Hepatocyte (in vitro differentiated cells): ENCODE measurements at regions not wholly inside any gene's neighbourhood (a gene's known extent, or its start where the extent isn't known, plus 50 kb on each side); places are given as distances from the start of the nearest gene placed in this dataset.

Experiments
- DNase-seq: peaks from one replicate; pipeline ENCODE4 v3.0.0-alpha.2; 2016; ENCODE audit warnings: low spot score
- H2AFZ ChIP-seq: fragments of 200-600 bp; sonication (generic); 2 replicates; pipeline ENCODE4 v1.6.0; 2016; ENCODE audit warnings: antibody characterized with exemption, mild to moderate bottlenecking
- H3K27ac ChIP-seq: fragments of 200-600 bp; sonication (generic); 2 replicates; pipeline ENCODE4 v1.5.1; 2016; ENCODE audit warnings: mild to moderate bottlenecking
- H3K27me3 ChIP-seq: fragments of 200-600 bp; sonication (generic); 2 replicates; pipeline ENCODE4 v1.6.1; 2016
- H3K36me3 ChIP-seq: fragments of 200-600 bp; sonication (generic); replicated peaks from 2 replicates; pipeline ENCODE4 v1.5.1; 2016; ENCODE audit warnings: low read depth; ENCODE audit not compliant: insufficient read depth
- H3K4me1 ChIP-seq: fragments of 200-600 bp; sonication (generic); 2 replicates; pipeline ENCODE4 v1.5.1; 2016; ENCODE audit warnings: mild to moderate bottlenecking, moderate library complexity; ENCODE audit not compliant: insufficient read depth
- H3K4me2 ChIP-seq: fragments of 200-600 bp; sonication (generic); 2 replicates; pipeline ENCODE4 v1.6.0; 2016
- H3K4me3 ChIP-seq: fragments of 200-600 bp; sonication (generic); 2 replicates; pipeline ENCODE4 v1.5.1; 2016; ENCODE audit warnings: mild to moderate bottlenecking
- H3K79me2 ChIP-seq: fragments of 200-600 bp; sonication (generic); 2 replicates; pipeline ENCODE4 v1.6.0; 2017; ENCODE audit warnings: mild to moderate bottlenecking
- H3K9me2 ChIP-seq: fragments of 200-600 bp; sonication (generic); replicated peaks from 2 replicates; pipeline ENCODE4 v1.6.0; 2017; ENCODE audit warnings: mild to moderate bottlenecking; ENCODE audit not compliant: insufficient read depth
- H3K9me3 ChIP-seq: fragments of 200-600 bp; sonication (generic); 2 replicates; pipeline ENCODE4 v1.5.1; 2016; ENCODE audit warnings: low read depth, mild to moderate bottlenecking
- H4K20me1 ChIP-seq: fragments of 200-600 bp; sonication (generic); 2 replicates; pipeline ENCODE4 v1.6.0; 2016; ENCODE audit warnings: mild to moderate bottlenecking; ENCODE audit not compliant: insufficient read depth, poor library complexity, severe bottlenecking
- CTCF ChIP-seq: fragments of 200-600 bp; sonication (generic); IDR thresholded peaks from 2 replicates; pipeline ENCODE4 v1.5.1; 2016; ENCODE audit warnings: antibody characterized with exemption, mild to moderate bottlenecking; ENCODE audit not compliant: poor library complexity
- EZH2 ChIP-seq: fragments of 200-600 bp; sonication (generic); IDR thresholded peaks from 2 replicates; pipeline ENCODE4 v1.6.1; 2016; ENCODE audit warnings: antibody characterized with exemption, mild to moderate bottlenecking, borderline replicate concordance
- EZH2phosphoT487 ChIP-seq: fragments of 200-600 bp; sonication (generic); IDR thresholded peaks from one replicate; pipeline ENCODE4 v1.6.1; 2018; ENCODE audit warnings: antibody characterized with exemption, mild to moderate bottlenecking, low read depth, moderate library complexity; ENCODE audit not compliant: unreplicated experiment, severe bottlenecking
- WGBS: methylation state at CpG from one replicate; pipeline ENCODE4 v1.1.6; 2016; ENCODE audit warnings: low lambda C conversion rate; ENCODE audit errors: missing lambda C conversion rate; 5-methylcytosine and 5-hydroxymethylcytosine counted together

- Histone ChIP-seq H3K4me2 (no peak overlapping the region), H2AFZ (no peak overlapping the region), H3K9me2 (no peaks in the 10 kb centered on the region), H3K27me3 (no peaks in the 10 kb centered on the region), H4K20me1 (no peaks in the 10 kb centered on the region), H3K27ac (peak overlapping the region; percentile 68), H3K4me3 (no peak overlapping the region), H3K4me1 (peaks cover 2% of the 10 kb centered on the region), H3K36me3 (no peaks in the 10 kb centered on the region), H3K9me3 (no peaks in the 10 kb centered on the region), H3K79me2 (no peaks in the 10 kb centered on the region)
- DNase-seq, result no peak
- WGBS, result 89% methylated on average over 16 of the region's 16 CpGs
- TF ChIP-seq EZH2 (no peak), CTCF (no peak), EZH2phosphoT487 (no peak)
Observed at GRCh38 chr22:27385261-27385998, 416.1 kb downstream of the MN1 start.

DNA sequence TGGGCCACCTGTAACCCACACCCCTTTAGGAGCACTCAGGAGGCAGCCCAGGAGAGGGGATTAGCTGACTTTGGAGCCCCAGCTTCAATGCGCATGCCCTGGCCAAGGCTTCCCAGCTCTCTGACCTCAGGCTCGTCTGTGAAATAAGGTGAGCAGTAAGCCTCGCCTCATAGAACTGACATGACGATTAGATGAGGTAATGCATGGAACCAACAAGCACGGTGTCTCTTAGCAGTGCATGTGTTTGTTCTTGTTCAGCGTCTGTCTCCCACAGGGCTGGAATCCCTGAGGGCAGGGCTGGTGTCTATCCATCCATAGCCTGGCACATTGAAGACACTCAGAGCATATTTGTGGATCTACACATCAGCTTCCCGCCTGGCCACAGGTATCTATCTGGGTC is 415.4 kb downstream of the MN1 start:
- H3K27me3 ChIP-seq, result no peaks in the 10 kb centered on the region
- TF ChIP-seq EZH2phosphoT487 (no peak), CTCF (no peak), EZH2 (no peak)
- H4K20me1 ChIP-seq, result no peaks in the 10 kb centered on the region
- no peaks in the 10 kb centered on the region for H3K9me3 ChIP-seq
- no peaks in the 10 kb centered on the region for H3K79me2 ChIP-seq
- H2AFZ ChIP-seq, result no peak overlapping the region
- H3K27ac ChIP-seq, result peak overlapping the region; percentile 68
- no peak overlapping the region for H3K4me2 ChIP-seq
- 59% methylated on average over 7 of the region's 7 CpGs for WGBS
- no peaks in the 10 kb centered on the region for H3K9me2 ChIP-seq
- peak; percentile 49 for DNase-seq
- H3K4me3 ChIP-seq, result no peak overlapping the region
- peaks cover 2% of the 10 kb centered on the region for H3K4me1 ChIP-seq
- H3K36me3 ChIP-seq, result no peaks in the 10 kb centered on the region

GRCh38 chr22:27387561-27387960 is 414.0 kb downstream of the MN1 start:
- Histone ChIP-seq H3K79me2 (no peaks in the 10 kb centered on the region), H3K9me3 (no peaks in the 10 kb centered on the region), H3K27me3 (no peaks in the 10 kb centered on the region), H3K36me3 (no peaks in the 10 kb centered on the region), H3K4me3 (no peak overlapping the region), H3K27ac (no peak overlapping the region), H3K9me2 (no peaks in the 10 kb centered on the region), H4K20me1 (no peaks in the 10 kb centered on the region), H3K4me1 (peaks cover 2% of the 10 kb centered on the region), H3K4me2 (no peak overlapping the region), H2AFZ (no peak overlapping the region)
- TF ChIP-seq CTCF, result no peak
- no peak for TF ChIP-seq EZH2phosphoT487
- no peak for TF ChIP-seq EZH2
- DNase-seq, result no peak
- WGBS, result 54% methylated on average over 6 of the region's 6 CpGs
